ENCODE measurements at regions not wholly inside any gene's neighbourhood (a gene's known extent, or its start where the extent isn't known, plus 50 kb on each side); places are given as distances from the start of the nearest gene placed in this dataset.

DNA sequence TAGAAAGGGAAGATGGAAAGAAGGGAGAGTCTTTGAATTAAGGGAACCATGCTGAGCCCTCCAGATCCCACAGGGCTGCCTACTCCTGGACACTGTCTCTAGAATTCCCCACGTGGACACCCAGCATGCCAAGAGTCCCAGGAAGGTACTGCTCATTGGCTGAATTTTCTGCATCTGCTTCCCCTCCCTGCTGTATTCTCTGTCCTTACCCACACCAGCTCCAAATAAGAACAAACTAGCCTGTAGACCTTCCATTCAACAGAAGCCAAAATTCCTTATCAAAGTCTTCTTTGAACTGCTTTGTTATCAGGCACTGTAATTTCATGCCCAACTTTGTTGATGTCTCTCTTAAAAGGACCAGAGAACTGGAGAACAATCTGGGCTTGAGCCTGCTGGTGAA, 305.9 kb upstream of the ARGLU1 start:
- TF ChIP-seq EZH2 (IDR thresholded peaks at IDR 0.05; ENCODE audit: low read length, unreplicated experiment) = no peak
- TF ChIP-seq CTCF (conservative IDR thresholded peaks at IDR 0.05; ENCODE audit: low read depth, low read length) = no peak

Data from PC-3 (cell line).